Thyroid gland (tissue), 4 donors: ENCODE measurements at regions not wholly inside any gene's neighbourhood (a gene's known extent, or its start where the extent isn't known, plus 50 kb on each side); places are given as distances from the start of the nearest gene placed in this dataset.
"Not testable (repeated sequence)": the region's sequence is repeated elsewhere in the genome, so short reads cannot be mapped to it uniquely, and the experiment has no call there.

Experiments
- CTCF ChIP-seq, 6 experiments: fragments of 200-600 bp in 3 of 6; fragments of 450-650 bp in 3 of 6; sonication (generic) in 3 of 6; IDR thresholded peaks; one replicate each; pipeline ENCODE4 v1.5.1; 2016 to 2019; ENCODE audit warnings: antibody characterized with exemption in 6 of 6, mild to moderate bottlenecking in 2 of 6, inconsistent platforms in 1 of 6, moderate library complexity in 1 of 6
- POLR2A ChIP-seq, 2 donors: fragments of 450-650 bp; IDR thresholded peaks; one replicate each; pipeline ENCODE4 v1.6.1; 2017; ENCODE audit warnings: antibody characterized with exemption in 2 of 2, mild to moderate bottlenecking in 2 of 2, moderate library complexity in 1 of 2

- not testable (repeated sequence) for TF ChIP-seq CTCF, POLR2A (IDR thresholded peaks at IDR 0.05)
Measured at GRCh38 chr2:110392366-110392765, 80.2 kb downstream of the LIMS4 start.
